H1 (cell line): ENCODE measurements at regions not wholly inside any gene's neighbourhood (a gene's known extent, or its start where the extent isn't known, plus 50 kb on each side); places are given as distances from the start of the nearest gene placed in this dataset.

Experiments used
- CTCF ChIA-PET: fragments of 300-600 bp; sonication (Branson Sonifier 250); formaldehyde crosslinking; loops from one replicate; lab custom pipeline; 2021; ENCODE audit not compliant: partially characterized antibody; lab: Charles Lee
- POLR2A ChIA-PET: fragments of 300-600 bp; sonication (Branson Sonifier 250); formaldehyde crosslinking; loops from one replicate; lab custom pipeline; 2021; ENCODE audit warnings: inconsistent platforms; ENCODE audit not compliant: partially characterized antibody; lab: Charles Lee
- DNase-seq, 2 experiments: peaks; one replicate each; pipeline versions ENCODE4 v3.0.0 to v3.0.0-alpha.2; 2010 to 2022; ENCODE audit warnings: low spot score in 2 of 2, low read depth in 1 of 2, mixed read lengths in 1 of 2
- FAIRE-seq: peaks from 2 replicates; lab custom pipeline; 2011; peaks lifted over from hg19 to GRCh38; lab: Jason Lieb, UNC
- H2AFZ ChIP-seq: 2 replicates; pipeline ENCODE4 v1.8.1; 2012; ENCODE audit warnings: low read length, inconsistent platforms
- H2AK5ac ChIP-seq: 2 replicates; pipeline ENCODE4 v1.6.1; 2013; ENCODE audit warnings: low read depth, low read length
- H2BK120ac ChIP-seq: replicated peaks from 2 replicates; pipeline ENCODE3; 2013; ENCODE audit warnings: low read depth, low read length, inconsistent platforms
- H2BK12ac ChIP-seq: 2 replicates; pipeline ENCODE4 v1.6.1; 2013; ENCODE audit warnings: low read depth, low read length
- H2BK15ac ChIP-seq: 2 replicates; pipeline ENCODE4 v1.6.1; 2013; ENCODE audit warnings: low read length
- H2BK20ac ChIP-seq: 2 replicates; pipeline ENCODE4 v1.6.1; 2013; ENCODE audit warnings: low read length
- H2BK5ac ChIP-seq: 2 replicates; pipeline ENCODE4 v1.6.1; 2013; ENCODE audit warnings: low read depth, low read length
- H3K14ac ChIP-seq: 2 replicates; pipeline ENCODE4 v1.6.1; 2013; ENCODE audit warnings: inconsistent platforms; ENCODE audit not compliant: insufficient read length
- H3K18ac ChIP-seq: 2 replicates; pipeline ENCODE4 v1.6.1; 2013; ENCODE audit warnings: low read length; ENCODE audit errors: extremely low read depth
- H3K23ac ChIP-seq: 2 replicates; pipeline ENCODE4 v1.6.1; 2013; ENCODE audit warnings: inconsistent platforms; ENCODE audit not compliant: insufficient read length
- H3K23me2 ChIP-seq: 2 replicates; pipeline ENCODE4 v1.6.1; 2013; ENCODE audit warnings: low read depth, low read length
- H3K27ac ChIP-seq: 2 replicates; pipeline ENCODE4 v1.6.1; 2011; ENCODE audit warnings: low read depth, low read length, inconsistent platforms
- H3K27me3 ChIP-seq, 4 experiments: replicated peaks in 1 of 4; 1 replicate in 1 of 4; 2 replicates in 3 of 4; pipeline versions ENCODE4 v1.6.1 to v1.8.1; 2011 to 2013; ENCODE audit warnings: low read length in 3 of 4, mild to moderate bottlenecking in 3 of 4, inconsistent platforms in 2 of 4, mixed read lengths in 2 of 4, moderate library complexity in 1 of 4; ENCODE audit not compliant: control insufficient read depth in 3 of 4, insufficient read depth in 3 of 4; ENCODE audit errors: extremely low read depth in 1 of 4
- H3K36me3 ChIP-seq, 4 experiments: 2 replicates each; pipeline versions ENCODE4 v1.6.1 to v1.8.1; 2011 to 2013; ENCODE audit warnings: mild to moderate bottlenecking in 4 of 4, low read length in 3 of 4, moderate library complexity in 2 of 4, control low read depth in 1 of 4, inconsistent platforms in 1 of 4; ENCODE audit not compliant: insufficient read depth in 4 of 4, control insufficient read depth in 2 of 4
- H3K4ac ChIP-seq: replicated peaks from 2 replicates; pipeline ENCODE3; 2013; ENCODE audit warnings: low read length, low read depth, mixed read lengths, inconsistent platforms; ENCODE audit not compliant: insufficient read length
- H3K4me1 ChIP-seq, 4 experiments: replicated peaks in 1 of 4; 1 replicate in 1 of 4; 2 replicates in 3 of 4; pipeline versions ENCODE4 v1.6.1 to v1.8.1; 2011 to 2013; ENCODE audit warnings: low read length in 3 of 4, inconsistent platforms in 2 of 4, mixed read lengths in 1 of 4; ENCODE audit not compliant: insufficient read depth in 4 of 4, control insufficient read depth in 3 of 4
- H3K4me2 ChIP-seq, 2 experiments: 2 replicates each; pipeline versions ENCODE4 v1.6.1 to v1.8.1; 2011 to 2013; ENCODE audit warnings: low read depth in 2 of 2, low read length in 2 of 2, control low read depth in 1 of 2, inconsistent platforms in 1 of 2, mild to moderate bottlenecking in 1 of 2; ENCODE audit not compliant: insufficient read depth in 1 of 2
- H3K4me3 ChIP-seq, 4 experiments: fragments of 200-600, 300-600 bp in 1 of 4; sonication (generic), shearing (Covaris generic), sonication (Bioruptor Twin) in 1 of 4; 2 replicates each; pipeline versions ENCODE4 v1.5.1 to v1.8.1; 2011 to 2016; ENCODE audit warnings: low read length in 4 of 4, low read depth in 3 of 4, control low read depth in 2 of 4, inconsistent platforms in 2 of 4, mild to moderate bottlenecking in 2 of 4, mixed read lengths in 1 of 4, moderate library complexity in 1 of 4; ENCODE audit not compliant: insufficient read depth in 2 of 4; ENCODE audit errors: extremely low read depth in 1 of 4
- H3K56ac ChIP-seq: replicated peaks from 2 replicates; pipeline ENCODE3; 2013; ENCODE audit warnings: low read depth, mild to moderate bottlenecking, mixed read lengths, low read length, inconsistent platforms; ENCODE audit not compliant: insufficient read length
- H3K79me1 ChIP-seq: 2 replicates; pipeline ENCODE4 v1.6.1; 2013; ENCODE audit warnings: low read depth, low read length, control low read depth
- H3K79me2 ChIP-seq, 2 experiments: 2 replicates each; pipeline versions ENCODE4 v1.6.1 to v1.8.1; 2012 to 2013; ENCODE audit warnings: low read length in 2 of 2, mild to moderate bottlenecking in 2 of 2, inconsistent platforms in 1 of 2; ENCODE audit not compliant: insufficient read depth in 2 of 2, control insufficient read depth in 1 of 2
- H3K9ac ChIP-seq, 4 experiments: replicated peaks in 1 of 4; 1 replicate in 1 of 4; 2 replicates in 3 of 4; pipeline versions ENCODE4 v1.6.1 to v1.8.1; 2011 to 2013; ENCODE audit warnings: low read depth in 3 of 4, low read length in 3 of 4, control low read depth in 2 of 4, mild to moderate bottlenecking in 2 of 4, moderate library complexity in 2 of 4, inconsistent platforms in 1 of 4; ENCODE audit errors: extremely low read depth in 1 of 4
- H3K9me3 ChIP-seq, 2 experiments: 2 replicates each; pipeline versions ENCODE4 v1.6.1 to v1.8.1; 2012 to 2013; ENCODE audit warnings: mild to moderate bottlenecking in 2 of 2, moderate library complexity in 2 of 2, control low read depth in 1 of 2, inconsistent platforms in 1 of 2, low read depth in 1 of 2, low read length in 1 of 2, mixed read lengths in 1 of 2; ENCODE audit not compliant: insufficient read depth in 2 of 2
- H4K20me1 ChIP-seq, 2 experiments: replicated peaks in 1 of 2; 2 replicates each; pipeline versions ENCODE3 to v1.8.1; 2011 to 2013; ENCODE audit warnings: inconsistent platforms in 2 of 2, low read length in 2 of 2, mild to moderate bottlenecking in 1 of 2; ENCODE audit not compliant: insufficient read depth in 2 of 2, control insufficient read depth in 1 of 2
- H4K5ac ChIP-seq: 2 replicates; pipeline ENCODE4 v1.6.1; 2013; ENCODE audit warnings: low read length, low read depth, mixed read lengths, inconsistent platforms; ENCODE audit not compliant: insufficient read length
- H4K8ac ChIP-seq: 2 replicates; pipeline ENCODE4 v1.8.0; 2013; ENCODE audit warnings: mild to moderate bottlenecking, moderate library complexity, low read length, inconsistent platforms; ENCODE audit not compliant: insufficient read depth; ENCODE audit errors: extremely low read depth
- H4K91ac ChIP-seq: replicated peaks from 2 replicates; pipeline ENCODE3; 2013; ENCODE audit warnings: low read length, mixed read lengths, inconsistent platforms; ENCODE audit not compliant: insufficient read length
- CHD2 ChIP-seq: IDR thresholded peaks from 2 replicates; pipeline ENCODE4 v1.6.1; 2012; ENCODE audit warnings: low read length, improper control_type of control experiment
- CREB1 ChIP-seq: IDR thresholded peaks from 2 replicates; pipeline ENCODE4 v1.6.1; 2012; ENCODE audit warnings: inconsistent platforms
- EGR1 ChIP-seq: IDR thresholded peaks from 2 replicates; pipeline ENCODE4 v1.6.1; 2011; ENCODE audit warnings: low read depth, low read length, borderline replicate concordance
- EP300 ChIP-seq, 2 experiments: IDR thresholded peaks; 1 replicate in 1 of 2; 2 replicates in 1 of 2; pipeline ENCODE4 v1.6.1; 2011 to 2012; ENCODE audit warnings: low read depth in 2 of 2, low read length in 2 of 2, mild to moderate bottlenecking in 2 of 2, borderline replicate concordance in 1 of 2, inconsistent platforms in 1 of 2, moderate library complexity in 1 of 2
- EZH2 ChIP-seq: fragments of 200-600 bp; sonication (generic); IDR thresholded peaks from 2 replicates; pipeline ENCODE4 v1.7.1; 2012; ENCODE audit warnings: low read depth, mild to moderate bottlenecking, moderate library complexity, low read length, inconsistent platforms; ENCODE audit not compliant: severe bottlenecking
- HDAC6 ChIP-seq: IDR thresholded peaks from one replicate; pipeline ENCODE4 v1.7.1; 2012; ENCODE audit warnings: low read depth, mild to moderate bottlenecking, inconsistent platforms, low read length, moderate library complexity
- KDM1A ChIP-seq: fragments of 200-600, 300-600 bp; sonication (generic); IDR thresholded peaks from 2 replicates; pipeline ENCODE4 v1.7.1; 2016; ENCODE audit warnings: mild to moderate bottlenecking, low read length, borderline replicate concordance
- KDM4A ChIP-seq: IDR thresholded peaks from one replicate; pipeline ENCODE4 v1.7.1; 2012; ENCODE audit warnings: low read depth, mild to moderate bottlenecking, moderate library complexity, low read length, inconsistent platforms; ENCODE audit not compliant: severe bottlenecking
- POLR2AphosphoS5 ChIP-seq: IDR thresholded peaks from 2 replicates; pipeline ENCODE4 v1.6.1; 2011; ENCODE audit warnings: low read depth, low read length
- RAD21 ChIP-seq, 2 experiments: IDR thresholded peaks in 1 of 2; conservative IDR thresholded peaks in 1 of 2; 2 replicates each; pipeline ENCODE4 v1.6.1; 2011; ENCODE audit warnings: low read depth in 2 of 2, low read length in 2 of 2, improper control_type of control experiment in 1 of 2, inconsistent platforms in 1 of 2, mild to moderate bottlenecking in 1 of 2, moderate library complexity in 1 of 2
- RNF2 ChIP-seq: fragments of 200-900, 300-1000 bp; sonication (generic); IDR thresholded peaks from 2 replicates; pipeline ENCODE4 v1.7.1; 2016; ENCODE audit warnings: borderline replicate concordance, low read depth, mild to moderate bottlenecking, antibody characterized with exemption, low read length; ENCODE audit not compliant: poor library complexity, severe bottlenecking; ENCODE audit errors: missing control alignments
- SP1 ChIP-seq: IDR thresholded peaks from 2 replicates; pipeline ENCODE4 v1.6.1; 2011; ENCODE audit warnings: low read depth, low read length
- SP2 ChIP-seq: IDR thresholded peaks from 2 replicates; pipeline ENCODE4 v1.6.1; 2012; ENCODE audit warnings: mild to moderate bottlenecking, low read length, inconsistent platforms
- SRF ChIP-seq: IDR thresholded peaks from 2 replicates; pipeline ENCODE4 v1.6.1; 2011; ENCODE audit warnings: mild to moderate bottlenecking, low read depth, low read length, moderate library complexity
- YY1 ChIP-seq: IDR thresholded peaks from 2 replicates; pipeline ENCODE4 v1.6.1; 2011; ENCODE audit warnings: low read depth, mild to moderate bottlenecking, low read length
- ZNF274 ChIP-seq: IDR thresholded peaks from 2 replicates; pipeline ENCODE4 v1.7.0; 2012; ENCODE audit warnings: low read length, borderline replicate concordance; ENCODE audit errors: extremely low read depth
- WGBS, 2 experiments: shearing (Covaris generic) in 1 of 2; methylation state at CpG; one replicate each; pipeline versions ENCODE4 v1.1.6 to v1.1.7; 2013 to 2015; ENCODE audit warnings: low lambda C conversion rate in 2 of 2, mixed read lengths in 2 of 2, inconsistent platforms in 1 of 2, low coverage in 1 of 2, missing lambda C conversion rate in 1 of 2; ENCODE audit not compliant: insufficient replicate concordance in 2 of 2, insufficient coverage in 1 of 2, insufficient read length in 1 of 2; ENCODE audit errors: extremely low coverage in 1 of 2, missing lambda C conversion rate in 1 of 2; 5-methylcytosine and 5-hydroxymethylcytosine counted together

DNA sequence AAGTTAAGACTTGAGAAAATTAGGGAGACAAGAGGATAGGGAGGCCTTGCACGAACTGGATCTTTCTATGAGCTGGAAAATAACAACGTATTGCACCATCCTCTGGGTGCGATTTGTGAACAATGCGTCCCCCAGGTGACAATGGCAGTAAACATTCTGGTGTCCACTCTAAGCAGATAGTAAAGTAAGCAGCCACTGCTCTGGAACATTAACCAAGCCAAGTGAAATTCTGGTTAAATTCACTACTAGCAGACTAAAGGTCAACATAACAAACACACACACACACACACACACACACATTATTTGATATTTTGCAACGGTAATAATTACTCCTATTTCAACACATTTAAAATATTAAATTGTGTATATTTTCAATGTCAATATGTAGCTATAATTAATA, 242.2 kb upstream of the DCAF8L1 start:
- CTCF ChIA-PET: no interaction called here
- H3K56ac ChIP-seq: no peak overlapping the region
- no peak overlapping the region for H3K4me2 ChIP-seq
- H3K4ac ChIP-seq: no peak overlapping the region
- WGBS, 2 experiments: 95% methylated on average over 5 of the region's 5 CpGs; no CpG with 5 or more reads in 1 of the 2 experiments
- H4K8ac ChIP-seq: no peak overlapping the region
- no peak overlapping the region for H2BK12ac ChIP-seq
- H3K27me3 ChIP-seq: no peaks in the 10 kb centered on the region
- no peaks in the 10 kb centered on the region for H3K79me1 ChIP-seq
- no peak overlapping the region for H2BK20ac ChIP-seq
- H3K4me3 ChIP-seq: no peak overlapping the region
- DNase-seq (no peak), FAIRE-seq (no peak)
- H3K36me3 ChIP-seq: no peaks in the 10 kb centered on the region
- no peaks in the 10 kb centered on the region for H3K79me2 ChIP-seq
- H3K23me2 ChIP-seq: no peaks in the 10 kb centered on the region
- POLR2A ChIA-PET: no interaction called here
- H3K27ac ChIP-seq: no peak overlapping the region
- H2BK15ac ChIP-seq: no peak overlapping the region
- H4K91ac ChIP-seq: no peak overlapping the region
- H3K23ac ChIP-seq: no peak overlapping the region
- H2AK5ac ChIP-seq: no peak overlapping the region
- no peak overlapping the region for H4K5ac ChIP-seq
- H3K4me1 ChIP-seq: no peaks in the 10 kb centered on the region
- no peak overlapping the region for H3K14ac ChIP-seq
- no peak overlapping the region for H2BK120ac ChIP-seq
- H4K20me1 ChIP-seq: no peaks in the 10 kb centered on the region
- H2BK5ac ChIP-seq: no peak overlapping the region
- no peak overlapping the region for H3K18ac ChIP-seq
- H3K9ac ChIP-seq: no peak overlapping the region
- H3K9me3 ChIP-seq: no peaks in the 10 kb centered on the region
- H2AFZ ChIP-seq: no peak overlapping the region
- TF ChIP-seq KDM4A (no peak), EZH2 (no peak), RAD21 (IDR thresholded peaks at IDR 0.05 in 1 of 2, conservative IDR thresholded peaks at IDR 0.05 in 1 of 2; ENCODE audit: low read depth in 2 of 2, low read length in 2 of 2) (no peak), EGR1 (no peak), CREB1 (no peak), ZNF274 (no peak), HDAC6 (no peak), EP300 (IDR thresholded peaks at IDR 0.05; ENCODE audit: borderline replicate concordance in 1 of 2, low read depth in 2 of 2, low read length in 2 of 2) (no peak), CHD2 (no peak), SP2 (no peak), SRF (no peak), RNF2 (no peak), SP1 (no peak), KDM1A (no peak), POLR2AphosphoS5 (no peak), YY1 (no peak)
